Endodermal cell (in vitro differentiated cells): ENCODE measurements at regions not wholly inside any gene's neighbourhood (a gene's known extent, or its start where the extent isn't known, plus 50 kb on each side); places are given as distances from the start of the nearest gene placed in this dataset.

Experiments
- DNase-seq: peaks from one replicate; pipeline ENCODE4 v3.0.0-alpha.2; 2017
- H3K27ac ChIP-seq: 2 replicates; pipeline ENCODE4 v1.5.1; 2013; ENCODE audit warnings: mild to moderate bottlenecking, low read depth, low read length, moderate library complexity
- H3K27me3 ChIP-seq: 2 replicates; pipeline ENCODE4 v1.6.1; 2013; ENCODE audit warnings: mild to moderate bottlenecking, low read length, moderate library complexity; ENCODE audit not compliant: insufficient read depth, control insufficient read depth, poor library complexity, severe bottlenecking
- H3K36me3 ChIP-seq: 2 replicates; pipeline ENCODE4 v1.7.0; 2013; ENCODE audit warnings: mild to moderate bottlenecking, low read length, moderate library complexity; ENCODE audit not compliant: control insufficient read depth, insufficient read depth
- H3K4me1 ChIP-seq: one replicate; pipeline ENCODE4 v1.7.0; 2013; ENCODE audit warnings: low read length; ENCODE audit not compliant: control insufficient read depth, insufficient read depth
- H3K4me3 ChIP-seq: 2 replicates; pipeline ENCODE4 v1.5.1; 2013; ENCODE audit warnings: mild to moderate bottlenecking, low read length, moderate library complexity
- H3K9ac ChIP-seq: 2 replicates; pipeline ENCODE4 v1.6.1; 2013; ENCODE audit warnings: mild to moderate bottlenecking, low read length, moderate library complexity; ENCODE audit not compliant: poor library complexity, severe bottlenecking; ENCODE audit errors: extremely low read depth
- H3K9me3 ChIP-seq: 2 replicates; pipeline ENCODE4 v1.6.1; 2013; ENCODE audit warnings: mild to moderate bottlenecking, low read length, moderate library complexity; ENCODE audit not compliant: control insufficient read depth
- H3K27ac Mint-ChIP-seq: 2 replicates; pipeline ENCODE4 v1.8.0; 2020; ENCODE audit warnings: mixed read lengths
- H3K27me3 Mint-ChIP-seq: 2 replicates; pipeline ENCODE4 v1.8.0; 2021; ENCODE audit warnings: mild to moderate bottlenecking, mixed read lengths; ENCODE audit not compliant: insufficient read depth
- H3K36me3 Mint-ChIP-seq: 2 replicates; pipeline ENCODE4 v1.8.0; 2020; ENCODE audit warnings: low read depth, mixed read lengths
- H3K4me1 Mint-ChIP-seq: 2 replicates; pipeline ENCODE4 v1.8.0; 2020; ENCODE audit warnings: mixed read lengths
- H3K4me3 Mint-ChIP-seq: 2 replicates; pipeline ENCODE4 v1.8.0; 2020; ENCODE audit warnings: mild to moderate bottlenecking, moderate library complexity, mixed read lengths
- H3K9me3 Mint-ChIP-seq: 2 replicates; pipeline ENCODE4 v1.8.0; 2020; ENCODE audit warnings: mild to moderate bottlenecking, mixed read lengths
- CTCF ChIP-seq: fragments of 200-600 bp; sonication (generic); conservative IDR thresholded peaks from 2 replicates; pipeline ENCODE4 v1.5.0; 2021; ENCODE audit warnings: antibody characterized with exemption, mild to moderate bottlenecking
- WGBS, 2 experiments: methylation state at CpG; one replicate each; pipeline versions ENCODE4 v1.1.5 to v1.1.7; 2013; ENCODE audit warnings: missing lambda C conversion rate in 2 of 2, mixed read lengths in 1 of 2; ENCODE audit not compliant: insufficient coverage in 1 of 2, insufficient read length in 1 of 2; 5-methylcytosine and 5-hydroxymethylcytosine counted together

- no peaks in the 10 kb centered on the region for H3K9me3 ChIP-seq
- Mint-ChIP-seq H3K27ac (no peak overlapping the region), H3K36me3 (no peaks in the 10 kb centered on the region), H3K27me3 (no peaks in the 10 kb centered on the region), H3K4me3 (no peak overlapping the region), H3K4me1 (peaks cover 2% of the 10 kb centered on the region), H3K9me3 (no peaks in the 10 kb centered on the region)
- no peak for TF ChIP-seq CTCF
- no peak overlapping the region for H3K4me3 ChIP-seq
- no peak for DNase-seq
- WGBS, 2 experiments = no CpG with 5 or more reads among the region's 1 CpG
- H3K27ac ChIP-seq = no peak overlapping the region
- no peaks in the 10 kb centered on the region for H3K4me1 ChIP-seq
- H3K36me3 ChIP-seq = no peaks in the 10 kb centered on the region
- H3K9ac ChIP-seq = no peak overlapping the region
- no peaks in the 10 kb centered on the region for H3K27me3 ChIP-seq
These were observed 251.3 kb upstream of the PCDH9 start for GRCh38 chr13:67481445-67481844.

- Mint-ChIP-seq H3K4me3 (no peak overlapping the region), H3K27me3 (no peaks in the 10 kb centered on the region), H3K4me1 (no peaks in the 10 kb centered on the region), H3K9me3 (no peaks in the 10 kb centered on the region), H3K36me3 (no peaks in the 10 kb centered on the region), H3K27ac (no peak overlapping the region)
- no peak overlapping the region for H3K9ac ChIP-seq
- DNase-seq = no peak
- no peaks in the 10 kb centered on the region for H3K9me3 ChIP-seq
- WGBS, 2 experiments = no CpG with 5 or more reads among the region's 3 CpGs
- H3K4me3 ChIP-seq = no peak overlapping the region
- H3K36me3 ChIP-seq = no peaks in the 10 kb centered on the region
- H3K4me1 ChIP-seq = no peaks in the 10 kb centered on the region
- no peaks in the 10 kb centered on the region for H3K27me3 ChIP-seq
- no peak for TF ChIP-seq CTCF
- no peak overlapping the region for H3K27ac ChIP-seq
These were observed 244.0 kb upstream of the PCDH9 start for GRCh38 chr13:67474115-67474514.

DNA sequence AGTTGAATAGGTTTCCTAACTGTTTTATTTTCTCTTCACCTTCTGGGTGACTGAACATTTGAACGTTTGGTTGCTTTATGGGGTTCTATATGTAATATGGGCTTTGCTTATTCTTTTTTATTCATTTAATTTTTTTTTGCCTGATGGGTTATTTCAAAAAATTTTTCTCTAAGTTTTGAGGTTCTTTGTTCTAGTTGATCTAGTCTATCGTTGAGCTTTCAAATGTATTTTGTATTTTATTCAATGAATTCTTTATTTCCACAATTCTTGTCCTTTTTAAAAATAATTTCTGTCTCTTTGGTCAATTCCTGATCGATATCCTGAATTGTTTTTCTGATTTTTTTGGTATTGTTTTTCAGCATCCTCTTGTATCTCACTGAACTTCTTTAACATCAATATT, 239.5 kb upstream of the PCDH9 start:
- no peaks in the 10 kb centered on the region for H3K9me3 ChIP-seq
- H3K27ac Mint-ChIP-seq = no peak overlapping the region
- no peaks in the 10 kb centered on the region for H3K9me3 Mint-ChIP-seq
- no peaks in the 10 kb centered on the region for H3K4me1 ChIP-seq
- H3K36me3 Mint-ChIP-seq = no peaks in the 10 kb centered on the region
- no peaks in the 10 kb centered on the region for H3K36me3 ChIP-seq
- no peaks in the 10 kb centered on the region for H3K4me1 Mint-ChIP-seq
- no peak overlapping the region for H3K9ac ChIP-seq
- TF ChIP-seq CTCF = no peak
- no peak overlapping the region for H3K27ac ChIP-seq
- DNase-seq = no peak
- no peaks in the 10 kb centered on the region for H3K27me3 Mint-ChIP-seq
- 90% methylated on average over 1 of the region's 3 CpGs; no CpG with 5 or more reads in 1 of the 2 experiments for WGBS, 2 experiments
- H3K4me3 Mint-ChIP-seq = no peak overlapping the region
- no peak overlapping the region for H3K4me3 ChIP-seq
- no peaks in the 10 kb centered on the region for H3K27me3 ChIP-seq
